SU-DHL-6 (cell line): ENCODE measurements at regions not wholly inside any gene's neighbourhood (a gene's known extent, or its start where the extent isn't known, plus 50 kb on each side); places are given as distances from the start of the nearest gene placed in this dataset.

ENCODE experiments used
- CTCF ChIP-seq: fragments of 200-600 bp; sonication (generic); IDR thresholded peaks from one replicate; pipeline ENCODE4 v1.5.1; 2017; ENCODE audit warnings: antibody characterized with exemption, mild to moderate bottlenecking, low read length, moderate library complexity; ENCODE audit not compliant: insufficient read depth, poor library complexity, severe bottlenecking
- EZH2phosphoT487 ChIP-seq: fragments of 200-600 bp; sonication (generic), shearing (Covaris generic); conservative IDR thresholded peaks from 2 replicates; pipeline ENCODE4 v1.6.1; 2018; ENCODE audit warnings: mild to moderate bottlenecking, antibody characterized with exemption, low read length, moderate library complexity, mixed read lengths

- TF ChIP-seq CTCF (no peak), EZH2phosphoT487 (no peak)
Observed at GRCh38 chr2:182477774-182478173, 50.9 kb upstream of the PDE1A start.
